ENCODE measurements at regions not wholly inside any gene's neighbourhood (a gene's known extent, or its start where the extent isn't known, plus 50 kb on each side); places are given as distances from the start of the nearest gene placed in this dataset.

GRCh38 chr1:219536038-219536437, 76.9 kb downstream of the ZC3H11B start:
- no peak for ATAC-seq
- no peaks in the 10 kb centered on the region for H3K9me3 ChIP-seq (ENCODE audit: low read length)
- no peak for DNase-seq
- H3K4me3 ChIP-seq (ENCODE audit: low read length), result no peak overlapping the region
- no peaks in the 10 kb centered on the region for H3F3A ChIP-seq (ENCODE audit: low read length, unreplicated experiment)
- BruUV-seq (replicated peaks), result no TSS peak
- H4K20me1 ChIP-seq (ENCODE audit: low read length), result no peaks in the 10 kb centered on the region
- H3K27me3 ChIP-seq (ENCODE audit: low read length), result no peaks in the 10 kb centered on the region
- ChIA-PET CTCF (no interaction called here), POLR2A (ENCODE audit: unreplicated experiment) (no interaction called here)
- H3K9me2 ChIP-seq (replicated peaks; ENCODE audit: low read length), result 0 out of 2 replicates have a peak, but pooled peaks cover 4% of the 10 kb centered on the region
- no peak overlapping the region for H3K4me2 ChIP-seq (ENCODE audit: low read length)
- H2AFZ ChIP-seq (ENCODE audit: low read length), result no peak overlapping the region
- no peak overlapping the region for H3K27ac ChIP-seq (ENCODE audit: low read length)
- H3K36me3 ChIP-seq (ENCODE audit: low read depth, low read length), result no peaks in the 10 kb centered on the region
- no peaks in the 10 kb centered on the region for H3K79me2 ChIP-seq (ENCODE audit: low read length)
- H3K9ac ChIP-seq (ENCODE audit: low read length), result no peak overlapping the region
- H3K4me1 ChIP-seq (ENCODE audit: insufficient read depth, low read length), result no peaks in the 10 kb centered on the region
- intact Hi-C loops (cut with micrococcal nuclease), result no loop called here
- TF ChIP-seq CTCF (conservative IDR thresholded peaks at IDR 0.05; ENCODE audit: low read depth, low read length) (no peak), EZH2phosphoT487 (IDR thresholded peaks at IDR 0.05; ENCODE audit: borderline replicate concordance, low read length) (no peak), EZH2 (IDR thresholded peaks at IDR 0.05; ENCODE audit: low read length, unreplicated experiment) (no peak)

- POLR2A ChIA-PET (ENCODE audit: unreplicated experiment), result no interaction called here
- H3K79me2 ChIP-seq (ENCODE audit: low read length), result no peaks in the 10 kb centered on the region
- TF ChIP-seq EZH2 (IDR thresholded peaks at IDR 0.05; ENCODE audit: low read length, unreplicated experiment) (no peak), EZH2phosphoT487 (IDR thresholded peaks at IDR 0.05; ENCODE audit: borderline replicate concordance, low read length) (no peak), CTCF (conservative IDR thresholded peaks at IDR 0.05; ENCODE audit: low read depth, low read length) (no peak)
- no peaks in the 10 kb centered on the region for H3K36me3 ChIP-seq (ENCODE audit: low read depth, low read length)
- H3F3A ChIP-seq (ENCODE audit: low read length, unreplicated experiment), result no peaks in the 10 kb centered on the region
- H4K20me1 ChIP-seq (ENCODE audit: low read length), result no peaks in the 10 kb centered on the region
- no peaks in the 10 kb centered on the region for H3K27me3 ChIP-seq (ENCODE audit: low read length)
- CTCF ChIA-PET, result no interaction called here
- H3K4me3 ChIP-seq (ENCODE audit: low read length), result no peak overlapping the region
- H3K27ac ChIP-seq (ENCODE audit: low read length), result no peak overlapping the region
- BruUV-seq (replicated peaks), result no TSS peak
- no peaks in the 10 kb centered on the region for H3K4me1 ChIP-seq (ENCODE audit: insufficient read depth, low read length)
- no peak overlapping the region for H3K4me2 ChIP-seq (ENCODE audit: low read length)
- intact Hi-C loops (cut with micrococcal nuclease), result no loop called here
- H3K9me2 ChIP-seq (replicated peaks; ENCODE audit: low read length), result 0 out of 2 replicates have a peak, but pooled peaks cover 4% of the 10 kb centered on the region
- H2AFZ ChIP-seq (ENCODE audit: low read length), result no peak overlapping the region
- ATAC-seq (no peak), DNase-seq (no peak)
- no peak overlapping the region for H3K9ac ChIP-seq (ENCODE audit: low read length)
- H3K9me3 ChIP-seq (ENCODE audit: low read length), result no peaks in the 10 kb centered on the region
Measured at GRCh38 chr1:219534991-219535390, 77.9 kb downstream of the ZC3H11B start.

GRCh38 chr1:219533280-219533679, 79.6 kb downstream of the ZC3H11B start:
- CTCF ChIA-PET, result no interaction called here
- intact Hi-C loops (cut with micrococcal nuclease), result no loop called here

More at GRCh38 chr1:219533280-219533679, 79.6 kb downstream of the ZC3H11B start:
- no peaks in the 10 kb centered on the region for H3K79me2 ChIP-seq (ENCODE audit: low read length)
- H3K36me3 ChIP-seq (ENCODE audit: low read depth, low read length), result no peaks in the 10 kb centered on the region
- H3K4me2 ChIP-seq (ENCODE audit: low read length), result no peak overlapping the region
- H4K20me1 ChIP-seq (ENCODE audit: low read length), result no peaks in the 10 kb centered on the region
- H3K27ac ChIP-seq (ENCODE audit: low read length), result no peak overlapping the region
- POLR2A ChIA-PET (ENCODE audit: unreplicated experiment), result no interaction called here
- no peaks in the 10 kb centered on the region for H3K4me1 ChIP-seq (ENCODE audit: insufficient read depth, low read length)
- no peak overlapping the region for H2AFZ ChIP-seq (ENCODE audit: low read length)
- H3K4me3 ChIP-seq (ENCODE audit: low read length), result no peak overlapping the region
- DNase-seq (no peak), ATAC-seq (no peak)
- H3K9ac ChIP-seq (ENCODE audit: low read length), result no peak overlapping the region
- H3K27me3 ChIP-seq (ENCODE audit: low read length), result no peaks in the 10 kb centered on the region
- no peaks in the 10 kb centered on the region for H3F3A ChIP-seq (ENCODE audit: low read length, unreplicated experiment)
- no peak for TF ChIP-seq EZH2 (IDR thresholded peaks at IDR 0.05; ENCODE audit: low read length, unreplicated experiment)
- no peak for TF ChIP-seq CTCF (conservative IDR thresholded peaks at IDR 0.05; ENCODE audit: low read depth, low read length)
- TF ChIP-seq EZH2phosphoT487 (IDR thresholded peaks at IDR 0.05; ENCODE audit: borderline replicate concordance, low read length), result no peak
- no peaks in the 10 kb centered on the region for H3K9me3 ChIP-seq (ENCODE audit: low read length)
- BruUV-seq (replicated peaks), result no TSS peak
- H3K9me2 ChIP-seq (replicated peaks; ENCODE audit: low read length), result 0 out of 2 replicates have a peak, but pooled peaks cover 4% of the 10 kb centered on the region

All from PC-3 (cell line).